Choroid plexus epithelial cell (primary cell): ENCODE measurements at regions not wholly inside any gene's neighbourhood (a gene's known extent, or its start where the extent isn't known, plus 50 kb on each side); places are given as distances from the start of the nearest gene placed in this dataset.

Experiments used
- DNase-seq: peaks from one replicate; pipeline ENCODE4 v3.0.0-alpha.2; 2010; ENCODE audit warnings: low read depth
- H3K4me3 ChIP-seq: 2 replicates; pipeline ENCODE4 v1.5.1; 2011; ENCODE audit warnings: low read depth, mild to moderate bottlenecking, control low read depth, low read length, moderate library complexity
- TF ChIP-seq, protein P1 (sequence below): conservative IDR thresholded peaks from 2 replicates; pipeline ENCODE4 v1.5.1; 2011; ENCODE audit warnings: low read depth, mild to moderate bottlenecking, control low read depth, inconsistent platforms, low read length, moderate library complexity

DNA sequence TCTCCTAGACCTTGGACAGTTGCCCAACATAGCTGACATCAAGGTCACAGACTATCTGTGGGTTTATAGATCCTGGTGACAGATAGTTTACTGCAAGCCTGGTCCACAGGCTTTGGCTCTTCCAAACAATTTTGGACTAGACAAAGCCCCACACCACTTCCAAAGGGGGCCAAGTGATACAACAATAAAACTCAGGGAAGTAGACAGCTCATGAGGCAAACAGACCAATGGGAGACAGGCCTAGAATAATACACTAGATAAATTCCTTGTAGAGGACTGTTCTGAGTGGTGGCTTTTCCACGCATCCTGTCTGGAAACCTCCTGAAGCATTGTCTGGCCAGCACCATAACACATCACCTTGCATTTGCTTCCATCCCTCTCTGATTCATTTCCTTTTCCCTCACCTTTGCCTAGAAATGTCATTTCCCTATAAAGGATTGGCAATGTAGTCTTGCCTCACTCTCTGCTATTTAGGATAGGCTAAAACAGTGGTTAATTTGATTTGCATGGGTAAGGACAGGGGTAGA, 284.2 kb downstream of the POU4F1 start:
- no peak overlapping the region for H3K4me3 ChIP-seq
- no peak for DNase-seq
- TF ChIP-seq, protein P1, sequence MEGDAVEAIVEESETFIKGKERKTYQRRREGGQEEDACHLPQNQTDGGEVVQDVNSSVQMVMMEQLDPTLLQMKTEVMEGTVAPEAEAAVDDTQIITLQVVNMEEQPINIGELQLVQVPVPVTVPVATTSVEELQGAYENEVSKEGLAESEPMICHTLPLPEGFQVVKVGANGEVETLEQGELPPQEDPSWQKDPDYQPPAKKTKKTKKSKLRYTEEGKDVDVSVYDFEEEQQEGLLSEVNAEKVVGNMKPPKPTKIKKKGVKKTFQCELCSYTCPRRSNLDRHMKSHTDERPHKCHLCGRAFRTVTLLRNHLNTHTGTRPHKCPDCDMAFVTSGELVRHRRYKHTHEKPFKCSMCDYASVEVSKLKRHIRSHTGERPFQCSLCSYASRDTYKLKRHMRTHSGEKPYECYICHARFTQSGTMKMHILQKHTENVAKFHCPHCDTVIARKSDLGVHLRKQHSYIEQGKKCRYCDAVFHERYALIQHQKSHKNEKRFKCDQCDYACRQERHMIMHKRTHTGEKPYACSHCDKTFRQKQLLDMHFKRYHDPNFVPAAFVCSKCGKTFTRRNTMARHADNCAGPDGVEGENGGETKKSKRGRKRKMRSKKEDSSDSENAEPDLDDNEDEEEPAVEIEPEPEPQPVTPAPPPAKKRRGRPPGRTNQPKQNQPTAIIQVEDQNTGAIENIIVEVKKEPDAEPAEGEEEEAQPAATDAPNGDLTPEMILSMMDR: no peak

DNA sequence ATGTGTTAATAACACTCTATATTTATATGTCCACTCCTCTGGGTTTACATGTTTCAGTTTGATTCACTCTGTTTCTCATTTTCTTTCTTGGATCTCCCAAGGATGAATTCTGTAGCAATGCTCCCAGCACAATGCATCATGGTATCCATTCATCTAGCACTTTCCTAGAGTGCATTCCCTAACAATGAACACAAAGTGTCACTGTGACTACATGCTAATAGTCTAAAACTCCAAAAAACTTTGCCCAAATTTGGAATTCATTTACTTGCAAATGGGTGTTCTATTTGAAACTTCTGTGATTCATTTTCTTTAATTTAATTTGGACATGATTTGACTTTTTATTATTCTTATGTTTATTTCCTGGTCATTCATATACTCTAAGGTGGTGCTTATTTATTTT, 286.3 kb downstream of the POU4F1 start:
- TF ChIP-seq, protein P1: no peak
- H3K4me3 ChIP-seq: no peak overlapping the region
- DNase-seq: no peak

DNA sequence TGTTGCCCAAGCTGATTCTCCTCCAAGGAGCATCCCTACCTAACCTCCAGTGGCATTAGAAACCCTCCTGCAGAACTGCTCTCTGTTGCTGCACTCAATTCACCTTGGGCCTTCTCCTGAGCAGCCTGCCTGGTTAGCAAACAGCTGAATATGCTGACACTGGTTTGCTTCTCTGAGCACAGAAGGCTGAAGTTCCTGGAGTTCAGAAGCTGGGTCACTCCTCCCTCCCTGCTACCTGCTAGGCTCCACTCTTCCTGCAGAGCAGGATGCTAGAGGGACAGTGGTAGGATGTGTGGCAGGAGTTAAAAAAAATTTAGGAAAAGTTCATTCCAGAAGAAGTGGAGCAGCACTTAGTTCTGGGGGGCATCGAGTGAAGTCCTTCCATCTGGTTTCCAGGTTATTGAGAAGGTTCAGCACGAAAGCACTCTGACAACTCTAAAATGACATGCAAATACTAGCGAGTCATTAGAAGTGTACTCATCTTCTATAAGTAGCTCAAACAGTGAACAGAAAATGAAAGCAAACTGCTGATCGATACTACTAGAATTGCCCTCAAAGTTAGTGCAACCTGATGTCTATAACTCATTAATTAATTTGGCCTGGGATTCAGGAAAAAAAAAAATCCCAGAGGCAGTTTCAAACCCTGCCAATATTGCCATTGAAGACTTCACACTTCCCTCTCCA, 293.7 kb downstream of the POU4F1 start:
- H3K4me3 ChIP-seq: no peak overlapping the region
- DNase-seq: no peak
- TF ChIP-seq, protein P1: no peak

DNA sequence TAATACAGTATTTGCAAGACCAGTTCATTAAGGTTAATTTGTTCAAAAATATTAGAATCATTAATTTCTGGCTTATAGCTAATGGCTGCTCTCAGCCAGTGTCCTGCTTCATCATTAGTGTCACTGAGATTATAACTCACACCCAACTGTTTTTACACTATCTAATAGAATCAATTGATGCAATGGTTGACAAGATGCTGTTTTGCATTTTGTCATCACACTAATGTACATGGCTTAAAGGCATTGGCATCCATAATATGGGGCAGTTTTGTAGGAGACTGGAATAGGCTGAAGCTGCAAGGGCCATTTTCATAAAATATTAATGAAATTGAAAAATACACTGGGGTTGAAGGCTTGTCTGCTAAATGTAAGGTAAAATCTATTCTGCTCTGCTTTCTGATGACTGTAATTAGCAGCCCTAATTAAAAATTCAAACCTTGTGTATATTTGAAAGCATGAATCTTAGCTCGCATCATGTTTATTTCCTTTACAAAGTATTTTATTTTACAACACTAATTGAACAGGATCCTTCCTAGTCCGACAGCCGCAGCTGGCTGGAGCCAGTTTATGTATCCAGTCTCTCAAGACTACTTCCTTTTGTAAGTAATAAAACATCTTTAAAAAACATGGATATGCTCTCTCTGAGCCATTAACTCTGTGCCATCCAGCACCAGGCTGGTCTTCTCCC, 296.7 kb downstream of the POU4F1 start:
- H3K4me3 ChIP-seq: no peak overlapping the region
- TF ChIP-seq, protein P1: no peak

DNA sequence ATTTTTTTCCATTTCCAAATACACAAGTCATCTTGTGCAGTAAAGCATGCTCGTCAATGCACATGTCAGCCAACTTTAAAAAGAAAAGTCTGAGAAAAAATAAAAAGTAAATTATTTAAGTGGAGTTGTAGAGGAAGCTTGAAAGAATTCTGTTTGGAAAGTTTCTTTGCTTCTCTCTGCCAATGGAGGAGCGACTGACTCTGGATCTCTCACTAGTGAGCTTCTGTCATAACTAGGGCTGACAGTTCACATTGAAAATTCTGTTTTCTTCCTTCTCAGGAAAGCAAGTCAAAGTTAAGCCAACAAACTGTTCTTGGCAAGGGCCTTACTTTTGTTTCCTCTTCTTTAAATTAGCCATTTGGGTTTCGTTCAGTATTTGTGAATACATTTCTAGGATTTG, 298.2 kb downstream of the POU4F1 start:
- DNase-seq: no peak
- H3K4me3 ChIP-seq: no peak overlapping the region
- TF ChIP-seq, protein P1: no peak

More for the DNA sequence above, 296.7 kb downstream of the POU4F1 start:
- DNase-seq: no peak

DNA sequence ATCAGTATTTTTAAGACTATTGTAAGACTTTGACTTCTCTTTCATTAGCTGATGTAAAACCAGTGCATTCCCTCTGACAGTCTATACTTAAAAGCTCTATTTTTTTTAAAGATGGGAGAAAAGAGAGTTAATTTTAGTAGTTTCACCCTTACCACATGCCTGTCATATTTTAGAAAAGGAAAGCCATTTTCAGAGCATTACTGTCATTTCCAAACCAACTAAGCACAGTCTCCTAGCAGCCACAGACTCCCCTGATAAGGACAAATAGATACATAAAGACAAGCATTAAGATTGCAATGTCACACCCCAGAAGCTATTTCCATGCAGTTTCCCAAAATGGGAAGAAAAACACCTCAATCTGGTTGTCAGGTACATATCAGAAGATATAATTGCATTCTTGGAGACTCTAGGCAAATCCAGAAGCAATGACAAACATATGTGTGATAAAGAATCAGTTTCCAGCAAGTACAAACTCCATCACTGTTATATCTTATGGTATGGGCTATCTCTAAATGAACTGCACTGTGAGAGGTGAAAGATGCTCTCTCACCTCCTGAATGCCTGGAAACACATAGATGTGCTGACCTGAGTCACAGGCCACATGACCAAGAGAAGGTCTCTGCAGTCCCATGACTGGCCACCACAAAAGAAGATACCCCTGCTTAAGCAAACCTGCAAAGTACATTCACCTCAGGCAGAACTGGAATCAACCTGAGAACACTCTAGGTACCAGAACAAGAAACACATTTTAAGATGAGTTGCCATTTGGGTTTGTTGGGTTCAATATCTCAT, 303.3 kb downstream of the POU4F1 start:
- H3K4me3 ChIP-seq: no peak overlapping the region
- TF ChIP-seq, protein P1: no peak
- DNase-seq: no peak
